ENCODE measurements at regions not wholly inside any gene's neighbourhood (a gene's known extent, or its start where the extent isn't known, plus 50 kb on each side); places are given as distances from the start of the nearest gene placed in this dataset.
A peak's percentile ranks its signal among the peaks of the same experiment; 100 is the strongest.

GRCh38 chr17:70629902-70630301, 460.6 kb downstream of the KCNJ2 start:
- DNase-seq (ENCODE audit: low read depth in 2 of 3, low spot score in 1 of 3): no peak

GRCh38 chr17:70636517-70637133, 467.3 kb downstream of the KCNJ2 start:
- DNase-seq (ENCODE audit: low read depth in 2 of 3, low spot score in 1 of 3): peak in 1 of 3 donors; percentile 8

- no peak for DNase-seq (ENCODE audit: low read depth in 2 of 3, low spot score in 1 of 3)
Observed at GRCh38 chr17:70642059-70642458, 472.7 kb downstream of the KCNJ2 start.

DNA sequence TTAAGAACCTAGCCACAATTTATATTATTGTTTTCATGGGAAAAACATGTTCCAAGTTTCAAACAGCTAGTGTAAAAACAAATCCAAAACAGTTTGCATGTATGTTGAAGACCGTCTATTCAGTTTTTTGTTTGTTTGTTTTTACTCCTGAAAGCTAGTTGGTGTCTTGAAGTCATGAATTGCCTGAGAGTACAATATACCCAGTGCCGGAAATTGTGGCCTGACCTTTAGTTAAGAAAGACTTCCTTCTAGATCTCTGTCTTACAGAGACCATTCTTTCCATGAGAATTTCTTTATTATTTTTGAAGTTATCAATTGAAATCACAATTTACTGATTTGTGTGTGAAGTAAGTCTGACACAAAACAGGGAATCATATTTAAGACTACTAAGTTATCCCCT, 474.8 kb downstream of the KCNJ2 start:
- no peak for DNase-seq (ENCODE audit: low read depth in 2 of 3, low spot score in 1 of 3)

DNA sequence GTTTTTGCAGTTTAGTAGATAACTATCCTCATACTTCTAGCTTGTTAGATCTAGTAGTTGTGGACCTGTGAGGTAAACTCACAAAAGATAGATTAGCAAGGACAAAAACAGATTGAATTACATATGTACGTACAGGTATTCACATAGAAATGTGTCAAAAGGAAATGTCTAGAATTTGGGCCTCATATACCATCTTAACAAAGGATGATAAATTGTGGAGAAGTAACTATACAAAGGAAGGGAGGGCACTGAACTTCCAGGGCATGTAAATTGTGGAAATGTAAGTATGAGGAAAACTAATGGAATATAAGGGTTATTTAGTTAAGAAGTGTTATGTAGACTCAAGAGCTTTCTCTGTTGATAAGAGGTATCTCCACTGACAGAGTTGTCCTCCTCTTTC, 477.3 kb downstream of the KCNJ2 start:
- no peak for DNase-seq (ENCODE audit: low read depth in 2 of 3, low spot score in 1 of 3)

DNA sequence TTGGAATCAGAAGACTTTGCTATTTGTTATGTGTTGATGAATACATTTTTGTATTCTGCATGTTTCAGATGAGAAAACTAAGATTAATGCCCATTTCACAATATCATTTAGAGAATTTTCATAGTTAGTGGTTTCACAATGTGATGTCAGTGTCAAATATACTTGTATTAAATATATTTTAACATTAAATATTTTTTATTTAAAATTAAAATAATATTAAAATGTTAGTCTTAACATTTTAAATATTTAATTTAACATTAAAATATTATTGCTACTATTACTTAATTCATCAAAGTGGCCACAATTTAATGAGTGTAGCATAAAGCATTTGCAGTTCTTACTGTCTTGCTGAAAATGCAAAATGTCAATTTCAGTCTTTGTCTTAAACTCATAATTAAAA, 478.8 kb downstream of the KCNJ2 start:
- no peak for DNase-seq (ENCODE audit: low read depth in 2 of 3, low spot score in 1 of 3)

- DNase-seq (ENCODE audit: low read depth in 2 of 3, low spot score in 1 of 3): no peak
Observed at GRCh38 chr17:70653850-70654249, 484.5 kb downstream of the KCNJ2 start.

- DNase-seq (ENCODE audit: low read depth in 2 of 3, low spot score in 1 of 3): no peak
Observed at GRCh38 chr17:70654706-70655105, 485.4 kb downstream of the KCNJ2 start.

DNA sequence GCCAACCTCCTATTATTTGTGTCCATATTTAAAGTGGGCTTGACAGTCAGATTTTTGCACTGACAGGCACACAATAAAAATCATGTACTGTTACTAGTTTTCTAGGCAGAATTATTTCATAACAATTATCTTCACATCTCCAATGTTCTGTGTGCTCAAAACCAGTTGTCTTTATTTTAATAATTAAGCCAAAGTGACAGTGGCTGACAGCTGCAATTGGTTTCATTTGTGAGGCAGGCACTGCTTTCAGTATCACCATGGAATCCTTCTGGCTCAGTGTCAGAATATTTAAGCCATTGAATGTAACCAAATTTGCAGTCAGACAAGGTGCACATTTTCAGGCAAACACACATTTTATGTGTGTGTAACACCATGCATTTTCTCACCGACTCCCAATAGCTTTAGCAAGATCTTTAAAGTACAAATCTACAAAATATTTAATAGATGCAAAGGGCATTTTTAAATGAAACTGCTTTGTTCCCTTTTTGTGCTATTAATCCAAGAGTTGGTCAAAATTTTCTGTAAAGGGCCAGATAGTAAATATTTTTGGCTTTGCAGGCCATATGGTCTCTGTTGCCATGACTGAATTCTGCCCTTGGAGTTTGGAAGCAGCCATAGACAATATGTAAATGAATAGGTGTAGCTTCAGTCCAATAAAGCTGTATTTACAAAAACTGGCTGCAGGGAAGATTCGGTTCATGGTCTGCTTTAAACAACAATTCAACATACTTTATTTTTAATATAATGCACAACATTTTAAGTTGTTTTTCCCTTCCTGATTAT, 486.0 kb downstream of the KCNJ2 start:
- DNase-seq (ENCODE audit: low read depth in 2 of 3, low spot score in 1 of 3): no peak

DNA sequence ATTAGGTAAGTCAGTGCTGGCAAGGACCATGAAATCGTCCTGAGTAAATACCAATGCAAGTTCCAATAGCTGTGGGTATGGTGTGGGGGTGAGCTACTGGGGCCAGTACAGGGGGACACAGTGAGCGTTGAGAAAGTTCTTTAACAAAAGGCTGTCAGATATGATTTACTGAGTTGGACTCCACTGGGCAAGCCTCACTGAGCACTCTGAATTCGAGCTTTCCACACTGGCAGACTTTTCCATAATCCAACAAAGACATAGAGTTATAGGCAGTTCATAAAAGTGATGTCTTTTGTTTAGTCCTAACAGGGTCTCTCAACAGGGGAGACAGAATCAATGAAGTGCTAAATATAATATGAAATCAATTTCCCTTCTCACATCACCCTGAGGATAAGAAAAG, 489.0 kb downstream of the KCNJ2 start:
- no peak for DNase-seq (ENCODE audit: low read depth in 2 of 3, low spot score in 1 of 3)

DNA sequence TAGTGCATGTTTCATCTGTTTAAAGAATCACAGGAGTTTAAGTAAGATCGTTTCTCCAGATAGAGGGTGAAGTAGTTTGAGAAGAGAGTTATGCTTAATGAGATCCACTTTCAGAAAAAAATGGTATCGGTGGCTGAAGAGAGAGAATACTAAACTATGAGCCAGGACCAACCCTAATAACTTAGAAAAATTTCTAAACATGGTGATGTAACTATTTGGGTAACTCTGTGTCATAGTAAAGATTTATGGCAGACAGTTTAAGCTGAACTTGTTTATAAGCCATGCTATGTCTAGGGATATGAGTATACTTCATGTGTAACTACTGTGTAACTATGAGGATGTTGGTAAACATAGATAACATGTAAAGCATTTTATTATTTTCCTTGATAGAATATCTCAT, 489.5 kb downstream of the KCNJ2 start:
- DNase-seq (ENCODE audit: low read depth in 2 of 3, low spot score in 1 of 3): no peak

DNA sequence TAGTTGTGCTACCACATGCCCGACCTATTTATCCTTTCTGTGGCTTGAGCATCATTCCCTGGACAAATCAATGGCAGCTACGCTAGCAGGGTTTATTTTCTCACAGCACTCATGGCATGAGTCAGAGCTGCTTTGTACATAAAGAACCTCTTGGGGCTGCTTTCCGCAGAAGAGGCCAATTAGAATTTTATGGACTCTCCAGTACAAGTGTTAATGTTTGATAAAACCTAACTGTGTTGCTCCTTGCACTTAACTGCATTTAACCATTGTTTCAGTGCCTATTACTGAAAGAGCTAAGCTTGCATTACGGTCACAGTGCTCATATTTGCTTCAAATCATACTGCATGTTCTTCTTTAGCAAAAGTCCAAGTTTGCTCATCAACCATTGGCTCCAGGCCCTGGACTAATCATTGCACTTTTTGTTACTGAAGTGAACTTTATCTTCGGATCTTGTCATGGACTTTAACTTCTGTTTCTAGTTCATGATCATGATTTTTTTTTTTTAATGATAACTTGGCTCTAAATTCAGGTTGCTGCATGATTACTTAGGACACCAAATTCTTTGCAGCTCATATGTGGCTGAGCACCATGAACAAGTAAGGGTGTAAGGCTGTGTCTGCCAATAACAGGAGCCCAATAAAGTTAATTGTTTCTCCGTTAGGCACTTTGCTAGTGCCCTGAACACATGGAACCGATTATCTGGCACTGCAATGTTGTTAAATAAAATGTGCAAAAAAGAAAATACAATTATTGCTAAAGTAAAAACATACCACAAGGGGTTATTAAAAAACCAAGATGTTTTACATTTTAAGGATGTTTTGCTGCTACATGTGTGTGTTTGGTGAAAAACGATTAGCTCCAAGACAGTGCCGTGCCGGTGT, 492.2 kb downstream of the KCNJ2 start:
- no peak for DNase-seq (ENCODE audit: low read depth in 2 of 3, low spot score in 1 of 3)

GRCh38 chr17:70668276-70668937, 499.1 kb downstream of the KCNJ2 start:
- no peak for DNase-seq (ENCODE audit: low read depth in 2 of 3, low spot score in 1 of 3)

DNA sequence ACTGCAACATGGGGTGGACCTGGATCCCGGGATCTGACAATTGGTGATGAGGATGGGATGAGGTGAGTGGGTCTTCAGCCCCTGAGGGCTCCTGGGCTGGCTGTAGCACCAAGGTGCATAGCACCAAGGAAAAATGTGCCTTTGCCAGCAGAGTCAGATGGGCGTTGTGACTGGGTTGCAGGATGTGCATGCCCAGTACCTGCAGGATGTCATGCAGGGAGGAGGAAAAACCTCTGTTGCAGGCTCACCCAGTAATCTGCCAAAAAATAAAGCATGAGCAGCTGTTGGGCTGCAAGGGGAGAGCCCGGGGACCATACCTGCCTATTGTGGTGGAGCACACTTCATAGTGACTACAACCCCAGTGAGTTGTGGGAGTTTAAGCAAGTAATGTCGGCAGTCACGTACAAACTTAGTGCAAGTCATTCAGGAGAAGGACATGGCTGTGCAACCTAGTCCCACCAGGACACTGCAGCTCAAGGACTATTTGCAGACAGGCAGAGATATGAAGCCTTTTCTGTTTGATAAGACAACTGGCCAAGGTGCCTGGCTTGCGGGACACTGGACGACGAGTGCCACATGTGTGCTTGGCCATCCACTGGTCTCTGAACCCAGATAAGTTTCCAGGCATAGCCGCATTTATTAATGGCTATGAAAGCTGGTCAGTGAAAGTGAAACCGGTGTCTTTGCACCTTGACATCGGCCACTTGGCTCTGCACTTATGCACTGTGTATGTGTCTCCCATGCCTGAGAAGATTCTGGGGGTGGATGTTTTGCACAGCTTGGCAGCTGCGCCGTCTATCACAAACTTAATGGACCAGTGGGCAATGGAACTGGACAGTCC, 499.8 kb downstream of the KCNJ2 start:
- DNase-seq (ENCODE audit: low read depth in 2 of 3, low spot score in 1 of 3): no peak

DNA sequence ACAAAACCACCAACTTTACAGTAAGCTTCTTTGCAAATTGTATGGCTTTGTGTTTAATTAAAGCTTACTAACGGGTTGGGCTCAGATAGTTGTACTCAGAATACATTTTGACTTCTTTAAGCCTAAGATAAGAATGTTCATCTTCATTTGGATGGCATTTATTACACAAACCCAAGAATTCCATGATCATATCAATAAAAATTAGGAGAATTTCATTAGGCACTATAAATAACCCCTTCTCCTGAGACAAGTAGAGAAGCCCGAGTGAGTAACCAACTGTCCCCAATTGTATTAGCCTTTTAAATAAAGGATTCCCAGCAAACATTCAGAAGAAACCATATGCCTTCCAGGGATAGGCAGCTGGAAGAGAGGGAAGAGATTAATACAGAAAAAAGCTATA, 504.7 kb downstream of the KCNJ2 start:
- no peak for DNase-seq (ENCODE audit: low read depth in 2 of 3, low spot score in 1 of 3)

- no peak for DNase-seq (ENCODE audit: low read depth in 2 of 3, low spot score in 1 of 3)
Observed at GRCh38 chr17:70675070-70675590, 505.8 kb downstream of the KCNJ2 start.

- DNase-seq (ENCODE audit: low read depth in 2 of 3, low spot score in 1 of 3): no peak
Observed at GRCh38 chr17:70677783-70678647, 508.7 kb downstream of the KCNJ2 start.

GRCh38 chr17:70678889-70679288, 509.6 kb downstream of the KCNJ2 start:
- no peak for DNase-seq (ENCODE audit: low read depth in 2 of 3, low spot score in 1 of 3)

DNA sequence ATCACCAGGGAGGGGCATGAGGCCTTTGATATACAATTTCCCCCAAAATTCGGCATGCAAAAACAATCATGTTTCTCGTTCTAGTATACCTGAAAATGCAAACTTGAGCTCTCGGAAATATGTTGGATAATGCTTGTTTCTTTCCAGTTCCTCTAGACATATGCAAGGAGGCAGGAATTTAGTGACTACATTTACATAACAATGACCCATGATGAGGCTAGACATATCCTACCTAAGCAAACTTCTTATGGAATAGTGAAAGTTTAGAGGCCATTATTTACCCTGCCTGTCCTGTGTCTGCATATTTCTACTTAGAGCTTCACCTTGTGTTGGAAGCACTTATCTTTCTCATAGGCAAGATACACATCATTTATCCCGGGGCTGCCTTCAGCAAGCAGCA, 514.6 kb downstream of the KCNJ2 start:
- DNase-seq (ENCODE audit: low read depth in 2 of 3, low spot score in 1 of 3): no peak
